Nephron progenitor cell (in vitro differentiated cells): ENCODE measurements at regions not wholly inside any gene's neighbourhood (a gene's known extent, or its start where the extent isn't known, plus 50 kb on each side); places are given as distances from the start of the nearest gene placed in this dataset.

Source experiments
- DNase-seq: peaks from one replicate; pipeline ENCODE4 v3.0.0; 2021
- H3K27ac Mint-ChIP-seq: 2 replicates; pipeline ENCODE4 v1.8.0; 2021; ENCODE audit warnings: mild to moderate bottlenecking, moderate library complexity, mixed read lengths
- H3K27me3 Mint-ChIP-seq: 2 replicates; pipeline ENCODE4 v1.8.0; 2021; ENCODE audit warnings: mild to moderate bottlenecking, low read depth, mixed read lengths; ENCODE audit not compliant: poor library complexity
- H3K36me3 Mint-ChIP-seq: 2 replicates; pipeline ENCODE4 v1.8.0; 2021; ENCODE audit warnings: low read depth, mixed read lengths
- H3K4me1 Mint-ChIP-seq: 2 replicates; pipeline ENCODE4 v1.8.0; 2021; ENCODE audit warnings: mixed read lengths
- H3K4me3 Mint-ChIP-seq: 2 replicates; pipeline ENCODE4 v1.8.0; 2021; ENCODE audit warnings: mild to moderate bottlenecking, moderate library complexity, mixed read lengths
- H3K9me3 Mint-ChIP-seq: 2 replicates; pipeline ENCODE4 v1.8.0; 2021; ENCODE audit warnings: mild to moderate bottlenecking, moderate library complexity, mixed read lengths
- CTCF ChIP-seq: fragments of 200-600 bp; sonication (generic); IDR thresholded peaks from 2 replicates; pipeline ENCODE4 v1.5.0; 2021; ENCODE audit warnings: antibody characterized with exemption

DNA sequence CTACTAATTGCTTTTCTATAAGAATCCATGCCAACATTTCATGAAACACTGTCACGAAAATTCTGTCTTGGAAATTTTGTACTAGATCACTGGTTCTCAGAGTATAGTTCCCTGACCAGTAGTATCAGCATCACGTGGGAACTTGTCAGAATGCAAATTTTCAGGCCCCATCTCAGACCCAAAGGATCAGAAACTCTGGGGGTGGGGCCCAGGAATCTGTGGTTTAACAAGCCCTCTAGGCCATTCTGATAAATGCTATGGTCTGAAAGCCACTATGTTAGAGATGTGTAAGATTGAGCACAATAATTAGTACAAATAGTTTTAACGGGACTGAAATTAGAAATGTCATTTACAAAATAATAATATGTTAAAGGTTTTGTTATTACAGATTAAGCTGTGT is 615.7 kb upstream of the ARRDC3 start:
- Mint-ChIP-seq H3K36me3 (no peaks in the 10 kb centered on the region), H3K27ac (no peak overlapping the region), H3K4me1 (no peaks in the 10 kb centered on the region), H3K27me3 (no peaks in the 10 kb centered on the region), H3K9me3 (no peaks in the 10 kb centered on the region), H3K4me3 (no peak overlapping the region)
- DNase-seq: no peak
- TF ChIP-seq CTCF: no peak

GRCh38 chr5:91983869-91984268 is 600.8 kb upstream of the ARRDC3 start:
- H3K36me3 Mint-ChIP-seq: no peaks in the 10 kb centered on the region

DNA sequence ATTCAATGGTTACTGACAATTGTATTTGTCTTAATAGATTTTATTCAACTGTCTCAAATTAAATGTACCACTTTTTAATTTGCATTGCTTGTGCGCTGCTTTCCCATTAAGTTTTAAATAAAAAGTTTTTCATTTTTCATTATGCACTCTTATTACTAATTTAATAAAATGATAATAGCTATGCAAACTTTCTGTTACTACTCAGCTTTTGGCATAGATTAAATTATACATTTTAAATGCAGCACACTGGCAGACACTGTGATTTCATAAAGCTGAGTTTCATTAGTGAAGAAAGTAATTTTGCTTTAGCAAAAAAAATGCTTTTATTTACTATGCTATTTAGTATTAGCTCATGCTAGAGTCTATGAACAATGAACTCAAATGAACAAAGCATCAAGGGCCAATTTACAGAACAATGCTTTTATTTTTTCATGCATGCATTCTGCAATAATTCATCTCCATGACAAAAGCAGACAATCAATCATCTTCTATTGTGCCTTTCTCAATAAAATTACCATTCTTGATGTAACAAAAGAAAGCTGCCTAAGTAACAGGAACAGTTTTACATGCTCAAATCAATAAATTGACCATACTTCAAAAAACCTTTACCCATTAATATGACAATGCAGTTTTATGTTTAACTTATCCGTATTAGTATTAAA is 595.2 kb upstream of the ARRDC3 start:
- Mint-ChIP-seq H3K4me3 (no peak overlapping the region), H3K4me1 (peaks cover 11% of the 10 kb centered on the region), H3K36me3 (no peaks in the 10 kb centered on the region), H3K27me3 (no peaks in the 10 kb centered on the region), H3K9me3 (no peaks in the 10 kb centered on the region), H3K27ac (no peak overlapping the region)
- DNase-seq: no peak
- no peak for TF ChIP-seq CTCF

More at GRCh38 chr5:91983869-91984268, 600.8 kb upstream of the ARRDC3 start:
- Mint-ChIP-seq H3K27ac (peak overlapping the region; percentile 0), H3K4me1 (peaks cover 6% of the 10 kb centered on the region), H3K9me3 (no peaks in the 10 kb centered on the region), H3K27me3 (no peaks in the 10 kb centered on the region), H3K4me3 (no peak overlapping the region)
- DNase-seq: no peak
- no peak for TF ChIP-seq CTCF

- no peak for DNase-seq
- Mint-ChIP-seq H3K9me3 (no peaks in the 10 kb centered on the region), H3K36me3 (no peaks in the 10 kb centered on the region), H3K27ac (no peak overlapping the region), H3K4me3 (no peak overlapping the region), H3K4me1 (peaks cover 11% of the 10 kb centered on the region), H3K27me3 (no peaks in the 10 kb centered on the region)
- TF ChIP-seq CTCF: no peak
Measured at GRCh38 chr5:91977579-91977978, 594.5 kb upstream of the ARRDC3 start.

GRCh38 chr5:91976451-91976850 is 593.3 kb upstream of the ARRDC3 start:
- no peak for DNase-seq
- Mint-ChIP-seq H3K4me1 (peaks cover 11% of the 10 kb centered on the region), H3K9me3 (no peaks in the 10 kb centered on the region), H3K27ac (no peak overlapping the region), H3K27me3 (no peaks in the 10 kb centered on the region), H3K4me3 (no peak overlapping the region), H3K36me3 (no peaks in the 10 kb centered on the region)
- TF ChIP-seq CTCF: no peak

DNA sequence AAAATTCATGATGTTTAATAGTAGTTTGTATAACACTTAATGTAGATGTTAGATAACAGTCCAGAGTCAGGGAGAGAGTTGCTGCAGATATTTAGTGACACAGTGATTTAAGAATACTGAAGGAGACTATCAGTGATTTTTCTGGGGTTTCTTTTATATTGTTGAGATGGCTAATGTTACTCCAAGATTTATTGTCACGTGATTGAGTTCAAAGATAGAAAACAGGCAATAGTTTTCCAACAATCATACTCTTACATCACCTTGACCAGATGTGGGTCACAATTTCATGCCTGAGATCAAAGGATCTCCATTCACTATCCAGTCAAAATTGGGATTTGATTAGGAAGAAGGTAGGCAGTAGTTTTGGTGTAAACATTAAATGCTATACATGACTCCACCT is 580.0 kb upstream of the ARRDC3 start:
- peaks cover 10% of the 10 kb centered on the region for H3K9me3 Mint-ChIP-seq
- peaks cover 5% of the 10 kb centered on the region for H3K4me1 Mint-ChIP-seq
- no peak overlapping the region for H3K4me3 Mint-ChIP-seq
- DNase-seq: no peak
- H3K27me3 Mint-ChIP-seq: no peaks in the 10 kb centered on the region
- no peak overlapping the region for H3K27ac Mint-ChIP-seq
- H3K36me3 Mint-ChIP-seq: no peaks in the 10 kb centered on the region
- TF ChIP-seq CTCF: no peak
